Liver (tissue), 3 donors: ENCODE measurements at regions not wholly inside any gene's neighbourhood (a gene's known extent, or its start where the extent isn't known, plus 50 kb on each side); places are given as distances from the start of the nearest gene placed in this dataset.

Source experiments
- ATF3 ChIP-seq: IDR thresholded peaks from 2 replicates; pipeline ENCODE4 v1.6.1; 2016; ENCODE audit warnings: antibody characterized with exemption
- CTCF ChIP-seq: fragments of 150-350 bp; IDR thresholded peaks from 2 replicates; pipeline ENCODE4 v1.5.1; 2017; ENCODE audit warnings: improper control_type of control experiment, low read depth, low read length; ENCODE audit not compliant: missing input control
- GABPA ChIP-seq, 2 donors: IDR thresholded peaks in 1 of 2; conservative IDR thresholded peaks in 1 of 2; 2 replicates each; pipeline ENCODE4 v1.6.1; 2016; ENCODE audit warnings: antibody characterized with exemption in 2 of 2, mild to moderate bottlenecking in 1 of 2, moderate library complexity in 1 of 2
- JUND ChIP-seq, 2 donors: IDR thresholded peaks; 2 replicates each; pipeline ENCODE4 v1.6.1; 2016; ENCODE audit warnings: antibody characterized with exemption in 2 of 2
- RAD21 ChIP-seq, 2 donors: IDR thresholded peaks; 2 replicates each; pipeline ENCODE4 v1.6.1; 2016; ENCODE audit warnings: antibody characterized with exemption in 2 of 2, mild to moderate bottlenecking in 2 of 2
- REST ChIP-seq: IDR thresholded peaks from 2 replicates; pipeline ENCODE4 v1.6.1; 2016; ENCODE audit warnings: antibody characterized with exemption, mild to moderate bottlenecking
- YY1 ChIP-seq: IDR thresholded peaks from 2 replicates; pipeline ENCODE4 v1.6.1; 2016; ENCODE audit warnings: antibody characterized with exemption, mild to moderate bottlenecking
- TF ChIP-seq, protein P1 (sequence below): IDR thresholded peaks from 2 replicates; pipeline ENCODE4 v1.6.1; 2016; ENCODE audit warnings: antibody characterized with exemption
- donor health status: healthy.
- donor health status: healthy.

- TF ChIP-seq CTCF (no peak), RAD21 (IDR thresholded peaks at IDR 0.05) (no peak), JUND (IDR thresholded peaks at IDR 0.05) (no peak), YY1 (no peak), ATF3 (no peak), GABPA (IDR thresholded peaks at IDR 0.05 in 1 of 2, conservative IDR thresholded peaks at IDR 0.05 in 1 of 2) (no peak), REST (no peak)
- TF ChIP-seq, protein P1, sequence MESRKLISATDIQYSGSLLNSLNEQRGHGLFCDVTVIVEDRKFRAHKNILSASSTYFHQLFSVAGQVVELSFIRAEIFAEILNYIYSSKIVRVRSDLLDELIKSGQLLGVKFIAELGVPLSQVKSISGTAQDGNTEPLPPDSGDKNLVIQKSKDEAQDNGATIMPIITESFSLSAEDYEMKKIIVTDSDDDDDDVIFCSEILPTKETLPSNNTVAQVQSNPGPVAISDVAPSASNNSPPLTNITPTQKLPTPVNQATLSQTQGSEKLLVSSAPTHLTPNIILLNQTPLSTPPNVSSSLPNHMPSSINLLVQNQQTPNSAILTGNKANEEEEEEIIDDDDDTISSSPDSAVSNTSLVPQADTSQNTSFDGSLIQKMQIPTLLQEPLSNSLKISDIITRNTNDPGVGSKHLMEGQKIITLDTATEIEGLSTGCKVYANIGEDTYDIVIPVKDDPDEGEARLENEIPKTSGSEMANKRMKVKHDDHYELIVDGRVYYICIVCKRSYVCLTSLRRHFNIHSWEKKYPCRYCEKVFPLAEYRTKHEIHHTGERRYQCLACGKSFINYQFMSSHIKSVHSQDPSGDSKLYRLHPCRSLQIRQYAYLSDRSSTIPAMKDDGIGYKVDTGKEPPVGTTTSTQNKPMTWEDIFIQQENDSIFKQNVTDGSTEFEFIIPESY: no peak
These were observed 105.7 kb downstream of the SLC4A3 start for GRCh38 chr2:219733106-219733505.
